Lung microvascular endothelial cell (primary cell): ENCODE measurements at regions not wholly inside any gene's neighbourhood (a gene's known extent, or its start where the extent isn't known, plus 50 kb on each side); places are given as distances from the start of the nearest gene placed in this dataset.
A peak's percentile ranks its signal among the peaks of the same experiment; 100 is the strongest.
"Not testable (repeated sequence)": the region's sequence is repeated elsewhere in the genome, so short reads cannot be mapped to it uniquely, and the experiment has no call there.

Source experiments
- DNase-seq, 2 donors: peaks; one replicate each; pipeline versions ENCODE4 v3.0.0 to v3.0.0-alpha.2; 2010; ENCODE audit warnings: low read depth in 2 of 2

DNA sequence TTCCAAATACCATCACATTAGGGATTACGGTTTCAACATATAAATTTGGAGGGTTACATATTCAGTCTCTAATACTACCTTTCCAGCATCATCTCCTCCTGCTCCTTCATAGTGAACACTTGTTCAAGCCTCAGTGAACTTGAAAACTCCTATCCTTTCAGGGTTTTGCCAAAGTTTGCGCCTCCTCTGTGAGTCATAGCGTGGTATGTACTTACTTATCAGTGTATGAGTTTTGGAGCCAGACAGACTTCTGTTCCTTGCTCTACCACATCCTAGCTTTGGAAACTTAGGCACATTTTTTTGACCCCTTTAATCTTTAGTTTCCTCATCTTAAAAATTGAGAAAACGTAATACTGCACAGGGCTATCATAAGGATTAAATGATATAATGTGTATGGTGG, 160.1 kb upstream of the ZC3H12C start:
- DNase-seq = no peak

DNA sequence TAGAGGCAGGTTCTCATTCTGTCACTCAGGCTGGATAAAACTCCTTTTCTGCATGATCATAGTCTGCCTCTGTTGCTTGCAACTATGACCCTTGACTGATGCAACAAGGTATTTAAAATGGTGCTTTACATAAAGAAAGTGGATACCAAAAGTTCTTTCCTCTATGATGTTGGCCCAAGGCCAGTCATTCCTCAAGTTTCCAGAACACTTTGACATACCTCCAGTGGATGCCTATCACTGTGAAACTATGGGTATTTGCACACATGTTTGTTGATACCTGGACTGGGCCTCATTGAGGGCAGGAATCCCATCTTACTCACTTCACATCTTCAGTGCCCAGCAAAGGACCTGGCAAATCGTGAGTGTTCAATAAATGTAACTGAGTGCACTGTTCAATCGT, 159.0 kb upstream of the ZC3H12C start:
- no peak for DNase-seq

GRCh38 chr11:109936661-109937180, 156.5 kb upstream of the ZC3H12C start:
- no peak for DNase-seq

DNA sequence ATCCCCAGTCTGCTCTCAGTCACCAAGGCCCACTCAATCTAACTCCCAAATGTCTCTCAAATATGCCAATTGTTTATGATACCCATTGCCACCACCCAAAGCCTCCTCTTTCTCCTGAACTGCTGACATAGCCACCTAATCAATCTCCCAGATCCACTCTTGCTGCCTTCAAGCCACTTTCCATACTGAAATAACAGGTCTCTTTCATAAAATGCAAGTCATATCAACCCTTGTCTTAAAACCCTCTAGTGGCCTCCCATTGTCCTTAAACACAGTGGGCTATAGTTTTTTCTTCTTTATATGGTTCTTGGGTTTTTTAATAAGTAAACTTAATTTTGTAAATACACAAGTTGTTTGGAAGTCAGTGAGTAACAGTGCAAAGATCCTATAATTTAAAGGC, 155.2 kb upstream of the ZC3H12C start:
- DNase-seq = no peak

GRCh38 chr11:109939166-109939810, 153.9 kb upstream of the ZC3H12C start:
- DNase-seq = peak; percentile 88 to 91

DNA sequence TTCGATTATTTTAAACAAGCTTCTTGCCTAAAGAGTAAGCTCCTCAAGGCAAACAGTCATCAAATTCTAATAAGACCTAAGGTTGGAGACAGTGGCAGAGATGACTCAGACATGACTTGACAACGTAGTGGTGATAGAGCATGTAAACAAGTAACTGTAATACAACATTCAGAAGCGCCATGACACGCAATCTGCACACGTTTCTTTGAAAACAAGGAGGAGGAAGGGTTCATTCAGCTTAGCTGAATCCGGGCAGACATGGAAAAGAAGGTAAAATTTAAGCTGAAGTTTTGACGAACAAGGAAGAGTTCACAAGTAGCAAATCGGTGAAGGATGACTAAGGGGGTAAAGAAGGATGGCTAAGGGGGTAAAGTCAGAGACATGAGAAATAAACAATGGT, 152.4 kb upstream of the ZC3H12C start:
- peak in 1 of 2 donors; percentile 96 for DNase-seq

GRCh38 chr11:109945626-109946321, 147.4 kb upstream of the ZC3H12C start:
- no peak for DNase-seq

GRCh38 chr11:109946322-109946846, 146.8 kb upstream of the ZC3H12C start:
- DNase-seq = peak; percentile 95 to 97

GRCh38 chr11:109954534-109954933, 138.7 kb upstream of the ZC3H12C start:
- no peak for DNase-seq

- no peak for DNase-seq
These were observed 136.9 kb upstream of the ZC3H12C start for GRCh38 chr11:109956124-109956793.

GRCh38 chr11:109957000-109957399, 136.2 kb upstream of the ZC3H12C start:
- no peak for DNase-seq

DNA sequence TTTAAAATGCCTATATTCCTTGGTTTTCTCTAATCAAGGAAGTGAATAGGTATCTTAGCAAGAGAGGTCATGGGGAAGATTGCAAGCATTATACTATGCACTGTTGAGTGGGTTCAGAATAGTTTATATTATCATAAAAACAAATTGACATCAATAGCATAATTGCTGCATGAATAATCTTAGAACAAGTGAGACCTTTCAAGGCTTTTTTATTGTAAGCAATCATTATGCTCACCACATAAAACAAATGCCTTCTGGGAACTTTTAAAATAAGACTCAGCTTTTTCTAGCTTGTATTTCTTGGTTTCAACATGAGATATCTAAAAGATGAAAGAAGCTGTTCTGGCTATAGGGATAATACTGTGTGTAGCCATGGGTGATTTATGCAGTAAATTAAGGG, 135.6 kb upstream of the ZC3H12C start:
- no peak for DNase-seq

DNA sequence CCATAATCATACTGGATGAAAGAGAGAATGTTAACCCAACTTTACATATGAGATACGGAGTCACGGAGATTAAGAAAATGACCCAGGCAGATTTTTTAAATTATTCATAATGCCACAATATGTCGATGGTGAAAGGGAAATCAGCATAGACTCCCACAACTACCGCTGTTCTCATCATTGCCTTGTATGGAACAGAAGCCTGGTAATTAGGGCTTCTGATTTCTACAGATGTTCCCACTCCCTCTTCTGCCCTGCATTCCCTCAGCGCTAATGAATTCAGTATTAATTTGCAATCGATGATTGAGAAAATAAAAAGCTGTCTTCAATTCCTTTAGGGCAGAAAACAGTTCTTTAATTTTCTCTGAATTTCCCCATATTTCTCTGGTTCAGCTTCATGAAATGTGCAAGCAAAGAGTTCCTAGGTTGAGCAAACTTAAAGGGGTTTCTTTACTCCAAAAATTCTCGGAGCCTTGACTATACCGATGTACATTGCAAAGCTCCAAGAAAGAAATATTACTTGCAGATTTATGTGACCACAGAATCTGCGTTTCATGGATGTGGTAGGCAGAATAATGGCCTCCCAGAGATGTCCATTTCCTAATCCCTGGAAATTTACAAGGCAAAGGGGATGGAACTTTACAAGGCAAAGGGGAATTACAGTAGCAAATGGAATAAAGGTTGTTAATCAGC, 134.9 kb upstream of the ZC3H12C start:
- no peak for DNase-seq

DNA sequence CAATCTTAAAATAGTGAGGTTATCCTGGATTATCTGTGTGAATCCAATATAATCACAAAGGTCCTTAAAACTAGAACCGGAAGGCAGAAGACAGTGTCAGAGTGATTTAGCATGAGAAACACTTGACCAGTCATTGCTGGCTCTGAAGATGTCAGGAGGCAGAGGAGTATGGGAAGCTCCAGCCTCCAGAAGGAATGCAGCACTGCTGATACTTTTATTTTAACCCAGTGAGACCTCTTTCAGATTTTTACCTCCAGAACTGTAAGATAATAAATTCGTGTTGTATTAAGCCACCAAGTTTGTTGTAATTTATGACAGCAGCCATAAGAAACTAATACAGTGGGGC, 134.4 kb upstream of the ZC3H12C start:
- DNase-seq = no peak

DNA sequence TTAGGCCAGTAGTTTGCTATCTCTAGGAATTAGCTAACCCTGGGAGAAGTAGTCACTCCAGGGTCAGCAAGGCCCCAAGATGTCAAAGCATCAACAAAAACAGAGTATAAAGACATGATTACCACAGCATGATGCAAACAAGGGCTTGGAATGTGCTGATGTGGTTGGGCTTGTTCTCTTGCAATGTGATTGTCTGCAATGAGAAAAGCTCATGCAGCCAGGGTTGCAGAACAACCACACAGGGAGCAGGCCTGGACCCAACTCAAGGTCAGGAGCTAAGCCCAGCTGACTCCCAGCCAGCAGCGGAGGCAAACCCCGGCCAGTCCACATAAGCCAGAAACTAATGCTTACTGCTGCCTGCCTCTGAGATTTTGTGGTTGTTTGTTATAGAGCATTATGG, 132.4 kb upstream of the ZC3H12C start:
- no peak for DNase-seq

DNA sequence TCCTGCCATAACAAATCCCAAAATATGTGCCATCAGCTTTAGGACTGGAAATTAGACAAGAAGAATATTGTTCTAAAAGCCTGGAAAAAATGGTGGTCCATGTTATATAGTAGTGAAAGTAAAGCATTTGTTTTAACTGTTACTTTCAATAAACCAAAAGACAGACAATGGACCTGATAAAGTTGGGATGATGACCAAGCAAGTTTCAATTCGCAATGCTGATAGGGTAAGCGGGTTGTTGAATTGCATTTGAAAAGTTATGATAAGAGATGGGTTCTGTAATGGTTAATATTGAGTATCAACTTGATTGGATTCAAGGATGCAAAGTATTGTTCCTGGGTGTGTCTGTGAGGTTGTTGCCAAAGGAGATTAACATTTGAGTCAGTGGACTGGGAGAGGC, 131.9 kb upstream of the ZC3H12C start:
- DNase-seq = no peak

- no peak for DNase-seq
These were observed 130.1 kb upstream of the ZC3H12C start for GRCh38 chr11:109963101-109963500.

DNA sequence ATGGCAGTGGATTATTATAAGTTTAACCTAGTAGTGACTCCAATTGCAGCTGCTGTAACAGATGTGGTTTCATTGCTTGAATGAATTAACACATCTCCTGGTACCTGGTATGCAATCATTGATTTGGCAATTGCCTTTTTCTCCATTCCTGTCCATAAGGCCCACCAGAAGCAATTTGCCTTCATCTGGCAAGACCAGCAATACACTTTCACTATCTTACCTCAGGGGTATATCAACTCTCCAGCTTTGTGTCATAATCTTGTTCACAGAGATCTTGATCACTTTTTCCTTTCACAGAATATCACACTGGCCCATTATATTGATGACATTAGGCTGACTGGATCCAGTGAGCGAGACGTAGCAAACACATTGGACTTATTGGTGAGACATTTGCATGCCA, 128.7 kb upstream of the ZC3H12C start:
- no peak for DNase-seq

GRCh38 chr11:109965445-109965844, 127.7 kb upstream of the ZC3H12C start:
- DNase-seq = not testable (repeated sequence)

DNA sequence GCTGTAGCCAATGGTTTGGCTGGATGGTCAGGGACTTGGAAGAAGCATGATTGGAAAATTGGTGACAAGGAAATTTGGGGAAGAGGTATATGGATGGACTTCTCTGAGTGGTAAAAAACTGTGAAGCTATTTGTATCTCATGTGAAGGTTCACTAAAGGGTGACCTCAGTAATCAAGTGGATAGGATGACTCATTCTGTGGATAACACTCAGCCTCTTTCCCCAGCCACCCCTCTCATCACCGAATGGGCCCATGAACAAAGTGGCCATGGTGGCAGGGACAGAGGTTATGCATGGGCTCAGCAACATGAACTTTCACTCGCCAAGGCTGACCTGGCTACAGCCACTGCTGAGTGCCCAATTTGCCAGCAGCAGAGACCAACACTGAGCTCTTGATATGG, 127.3 kb upstream of the ZC3H12C start:
- DNase-seq = not testable (repeated sequence)

DNA sequence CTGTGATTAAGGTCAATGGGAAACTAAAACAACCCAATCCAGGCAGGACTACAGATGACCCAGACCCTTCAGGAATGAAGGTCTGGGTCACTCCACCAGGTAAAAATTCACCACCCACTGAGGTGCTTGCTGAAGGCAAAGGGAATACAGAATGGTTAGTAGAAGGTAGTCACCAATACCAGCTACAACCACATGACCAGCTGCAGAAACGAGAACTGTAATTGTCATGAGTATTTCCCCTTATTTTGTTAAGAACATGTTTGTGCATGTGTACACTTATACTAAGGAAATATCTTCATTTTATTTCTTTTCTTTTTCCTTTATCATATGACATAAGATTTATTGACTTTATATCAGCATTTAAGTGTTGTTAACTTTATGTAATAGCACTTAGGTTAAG, 126.1 kb upstream of the ZC3H12C start:
- not testable (repeated sequence) for DNase-seq

- DNase-seq = no peak
These were observed 124.9 kb upstream of the ZC3H12C start for GRCh38 chr11:109968299-109968698.
